Right forelimb (tissue), 1 donor: ENCODE measurements at regions not wholly inside any gene's neighbourhood (a gene's known extent, or its start where the extent isn't known, plus 50 kb on each side); places are given as distances from the start of the nearest gene placed in this dataset.

ENCODE experiments used
- DNase-seq: peaks from one replicate; pipeline ENCODE4 v3.0.0-alpha.2; 2018

GRCh38 chr3:110731148-110731547 is 340.5 kb upstream of the NECTIN3 start:
- DNase-seq, result no peak

DNA sequence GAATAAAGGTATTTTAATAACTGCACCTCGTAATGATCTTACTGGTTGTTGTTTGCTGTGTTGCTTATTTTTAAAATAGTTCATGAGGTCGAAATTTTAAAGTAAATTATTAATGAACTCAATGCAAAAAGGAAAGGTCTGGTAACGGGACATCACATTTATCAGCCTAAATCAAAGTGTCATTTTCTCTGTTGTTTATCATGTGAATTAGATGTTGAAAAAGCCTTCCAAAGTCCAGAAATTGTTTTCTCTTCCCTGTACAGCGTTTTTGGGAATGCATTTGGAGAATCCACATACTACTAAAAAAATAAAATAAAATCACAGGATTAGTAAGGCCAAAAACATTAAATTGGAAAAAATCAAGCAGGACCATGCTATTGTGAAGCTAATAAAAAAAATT is 339.2 kb upstream of the NECTIN3 start:
- no peak for DNase-seq

DNA sequence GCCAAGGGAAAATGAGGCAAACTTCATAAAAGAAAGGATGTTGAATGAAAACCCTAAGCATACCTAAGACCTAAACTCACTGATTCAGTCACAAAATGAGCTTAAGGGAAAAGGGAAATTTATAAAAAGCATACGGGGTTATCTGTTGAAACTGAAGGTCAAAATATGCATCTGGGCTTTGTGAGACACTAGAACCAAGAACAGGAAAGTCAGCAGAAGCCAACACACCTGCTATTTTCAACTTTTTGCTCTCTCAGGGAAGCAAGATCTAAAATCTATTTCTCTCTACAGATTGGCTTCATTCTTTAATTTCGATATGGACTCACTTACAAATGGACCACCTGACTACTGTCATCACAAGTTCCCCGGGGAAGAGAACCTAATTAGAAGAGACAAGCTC is 338.6 kb upstream of the NECTIN3 start:
- DNase-seq, result no peak

- no peak for DNase-seq
These were observed 337.1 kb upstream of the NECTIN3 start for GRCh38 chr3:110734524-110734923.

- DNase-seq, result no peak
These were observed 335.3 kb upstream of the NECTIN3 start for GRCh38 chr3:110736332-110736731.

- DNase-seq, result no peak
These were observed 333.1 kb upstream of the NECTIN3 start for GRCh38 chr3:110738531-110738930.

DNA sequence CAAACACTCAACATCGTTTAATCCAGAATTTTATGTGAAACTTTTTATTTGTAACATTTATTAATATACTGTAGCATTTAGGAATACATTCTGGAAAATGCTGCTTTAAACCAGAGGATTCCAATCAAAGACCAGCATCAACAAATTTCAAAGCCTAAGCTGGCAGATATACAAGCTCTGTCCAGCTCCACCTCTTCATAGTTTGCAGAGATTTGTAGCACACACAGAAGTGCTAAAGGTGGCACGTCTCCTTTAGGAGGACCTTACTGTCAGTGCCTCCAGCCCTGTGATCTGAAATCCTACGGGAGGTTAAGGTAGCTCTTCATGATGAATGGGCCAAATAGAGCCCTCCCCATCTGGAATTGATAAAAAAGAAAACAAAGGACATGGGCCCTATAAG is 329.7 kb upstream of the NECTIN3 start:
- no peak for DNase-seq

- no peak for DNase-seq
These were observed 328.4 kb upstream of the NECTIN3 start for GRCh38 chr3:110743202-110743601.

DNA sequence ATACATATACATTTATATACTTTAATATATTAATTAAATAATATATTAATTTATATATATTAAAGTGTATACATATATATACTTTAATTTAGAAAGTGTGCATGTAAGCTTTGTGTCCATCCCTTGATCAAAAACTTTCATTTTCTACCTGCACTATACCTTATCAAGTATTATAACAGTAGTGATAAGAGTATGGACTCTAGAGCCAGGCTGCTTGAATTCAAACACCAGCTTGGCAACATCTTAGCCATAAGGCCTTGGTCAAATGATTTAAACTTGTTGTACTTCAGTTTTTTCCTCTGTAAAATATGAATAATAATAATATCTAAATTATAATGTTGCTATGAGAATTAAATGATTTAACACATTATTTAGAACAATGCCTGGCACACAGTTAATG is 327.6 kb upstream of the NECTIN3 start:
- DNase-seq, result no peak

DNA sequence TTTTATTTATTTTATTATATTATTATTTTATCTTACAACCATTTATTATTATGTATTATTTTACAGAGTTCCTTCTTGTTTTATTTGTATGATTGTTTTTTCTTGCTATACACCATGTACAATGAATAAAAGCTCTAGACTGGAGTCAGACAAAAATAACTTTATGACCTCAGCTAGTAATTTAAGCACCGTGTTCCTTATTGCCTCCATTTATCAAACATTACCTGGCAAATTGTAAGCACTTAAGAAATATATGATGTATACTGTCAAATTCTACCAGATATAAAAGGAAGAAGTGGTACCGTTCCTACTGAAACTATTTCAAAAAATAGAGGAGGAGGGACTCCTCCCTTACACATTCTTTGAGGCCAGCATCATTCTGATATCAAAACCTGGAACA is 326.9 kb upstream of the NECTIN3 start:
- no peak for DNase-seq

DNA sequence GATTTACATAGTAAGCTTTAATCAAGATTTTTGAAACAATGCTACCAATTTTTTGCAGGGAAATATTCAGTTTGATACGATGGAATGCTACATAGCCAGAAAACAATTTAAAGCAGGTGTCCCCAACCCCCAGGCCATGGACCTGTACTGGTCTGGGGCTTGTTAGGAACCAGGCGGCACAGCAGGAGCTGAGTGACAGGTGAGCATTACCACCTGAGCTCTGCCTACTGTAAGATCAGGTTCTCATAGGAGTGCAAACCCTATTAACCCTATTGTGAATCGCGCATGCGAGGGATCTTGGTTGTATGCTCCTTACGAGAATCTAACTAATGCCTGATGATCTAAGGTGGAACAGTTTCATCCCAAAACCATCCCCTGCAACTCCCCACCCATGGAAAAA is 322.6 kb upstream of the NECTIN3 start:
- no peak for DNase-seq

DNA sequence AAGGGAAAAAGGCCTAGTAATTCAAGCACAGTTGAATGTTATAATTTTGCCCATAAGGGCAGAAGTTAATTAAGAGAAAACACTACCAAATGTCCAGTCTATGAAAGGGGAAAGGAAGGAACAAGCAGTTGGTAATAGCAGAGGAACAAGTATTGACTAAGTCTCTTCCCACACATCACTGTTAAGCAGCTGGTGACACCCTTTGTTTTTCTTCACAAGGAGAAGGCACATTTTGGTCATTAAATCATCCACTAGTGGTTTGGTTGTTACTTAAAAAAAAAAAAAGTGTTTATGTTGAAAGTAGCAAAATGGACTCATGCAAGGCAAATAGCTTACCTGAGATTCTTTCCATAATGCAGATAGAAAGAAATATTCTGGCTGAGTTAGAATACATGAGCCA is 321.4 kb upstream of the NECTIN3 start:
- no peak for DNase-seq

DNA sequence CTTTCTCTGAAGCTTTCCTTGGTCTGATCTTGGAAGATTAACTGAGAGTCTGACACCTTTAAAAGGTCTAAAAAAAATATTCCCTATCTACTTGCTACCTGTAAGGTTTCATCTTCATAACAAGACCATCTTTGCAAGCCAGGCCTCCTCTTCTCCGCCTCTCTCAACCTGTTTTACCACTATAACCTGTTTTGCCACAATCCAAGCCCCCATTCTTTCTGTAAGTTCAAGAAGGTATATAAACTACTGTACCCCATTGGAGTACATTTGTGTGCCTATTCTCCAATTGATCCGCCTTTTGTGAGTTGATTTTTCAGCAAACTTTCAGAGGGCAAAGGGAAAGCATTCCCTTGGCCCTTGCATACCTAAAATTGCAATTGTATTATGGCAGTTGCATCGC is 319.3 kb upstream of the NECTIN3 start:
- no peak for DNase-seq

DNA sequence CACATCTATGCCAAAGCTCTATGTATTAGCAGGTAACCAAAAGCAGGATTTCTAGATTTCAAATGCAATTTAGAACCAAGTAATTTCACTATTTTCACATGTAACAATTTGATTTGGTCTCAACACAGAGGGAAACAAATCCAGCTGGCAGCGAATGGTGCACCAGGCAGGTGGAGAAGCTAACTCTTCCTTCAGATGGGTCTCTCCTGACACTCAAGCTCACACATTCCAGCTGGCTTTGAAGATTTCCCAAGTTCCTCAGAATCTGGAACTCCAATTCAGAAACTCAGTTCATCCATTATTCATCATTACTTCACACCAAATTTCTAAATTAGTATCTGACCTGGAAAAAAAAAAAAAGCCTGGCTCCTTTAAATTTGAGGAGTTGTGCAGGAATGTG is 318.1 kb upstream of the NECTIN3 start:
- DNase-seq, result no peak

- DNase-seq, result no peak
These were observed 317.3 kb upstream of the NECTIN3 start for GRCh38 chr3:110754212-110754916.

DNA sequence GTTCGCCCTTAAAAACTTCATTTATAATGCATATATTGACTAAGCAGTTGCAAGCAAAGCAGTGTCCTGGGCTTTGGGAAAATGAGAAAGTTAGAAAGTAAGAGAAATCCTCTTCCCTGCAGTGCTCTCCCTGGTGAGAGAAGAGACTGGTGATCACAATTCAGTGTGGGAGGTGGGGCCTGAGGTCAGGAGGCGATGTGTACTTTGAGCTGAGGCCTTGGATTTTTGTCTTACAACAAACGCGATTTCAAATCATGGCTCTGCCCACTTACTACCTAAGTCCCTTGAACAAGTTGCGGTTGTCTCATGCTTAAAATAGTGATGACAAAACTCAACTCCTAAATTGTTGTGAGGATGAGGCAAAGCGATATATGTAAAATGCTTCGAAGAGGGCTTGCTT is 316.3 kb upstream of the NECTIN3 start:
- no peak for DNase-seq

DNA sequence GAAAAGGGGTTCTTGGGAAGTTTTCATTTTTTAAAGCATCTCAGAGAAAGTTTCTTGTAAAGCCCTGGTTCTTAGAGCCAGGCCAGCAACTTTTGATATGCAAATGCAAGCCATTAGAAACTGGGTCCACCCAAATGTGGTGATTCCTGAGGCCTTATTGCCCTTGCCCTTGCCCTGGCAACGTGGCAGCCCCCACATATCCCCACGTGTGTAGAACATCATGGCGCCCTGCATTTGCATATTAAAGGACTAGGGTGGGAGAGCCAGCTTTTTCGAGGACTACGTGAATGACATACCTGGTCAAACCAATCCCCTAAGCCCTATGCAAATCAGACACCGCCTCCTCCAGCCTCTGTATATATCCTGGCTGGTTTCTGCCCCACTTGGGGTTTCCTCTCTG is 314.9 kb upstream of the NECTIN3 start:
- DNase-seq, result no peak

DNA sequence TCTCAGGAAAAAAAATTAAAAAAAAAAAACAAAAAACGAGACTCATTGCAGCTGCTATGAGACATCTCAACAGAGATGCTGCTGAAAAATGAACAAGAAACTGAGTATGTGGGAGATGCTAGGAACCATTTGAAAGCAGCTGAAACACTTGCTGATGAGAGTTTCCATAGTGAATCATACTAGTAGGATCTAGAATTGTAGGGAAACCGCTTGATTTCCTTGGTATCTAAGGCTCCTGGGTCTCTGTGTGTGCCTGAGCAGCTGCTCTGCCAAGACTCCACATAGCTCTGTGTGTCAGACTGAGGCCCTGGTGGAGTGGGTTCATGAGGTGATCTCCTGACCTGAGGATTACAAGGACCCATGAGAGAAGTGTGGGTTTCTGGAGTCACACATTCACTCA is 313.4 kb upstream of the NECTIN3 start:
- DNase-seq, result no peak

DNA sequence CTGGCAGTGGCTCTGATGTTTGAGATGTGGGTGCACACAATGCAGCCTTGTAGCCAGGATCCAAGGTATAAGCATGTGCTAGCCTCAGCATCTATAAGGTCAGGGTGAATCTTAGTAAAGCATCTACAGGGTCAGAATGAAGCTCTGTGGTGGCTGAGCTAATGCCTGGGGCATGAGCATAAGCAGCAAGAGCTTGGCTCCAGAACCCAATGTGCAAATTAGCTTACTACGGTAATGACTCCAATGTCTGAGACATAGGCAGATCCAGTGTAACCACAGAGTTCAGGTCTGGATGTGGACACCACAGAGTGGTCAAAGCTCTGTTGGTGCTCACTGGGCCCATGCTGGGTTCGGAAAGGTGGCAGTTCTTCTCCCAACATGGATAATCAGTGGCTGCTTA is 304.5 kb upstream of the NECTIN3 start:
- no peak for DNase-seq

DNA sequence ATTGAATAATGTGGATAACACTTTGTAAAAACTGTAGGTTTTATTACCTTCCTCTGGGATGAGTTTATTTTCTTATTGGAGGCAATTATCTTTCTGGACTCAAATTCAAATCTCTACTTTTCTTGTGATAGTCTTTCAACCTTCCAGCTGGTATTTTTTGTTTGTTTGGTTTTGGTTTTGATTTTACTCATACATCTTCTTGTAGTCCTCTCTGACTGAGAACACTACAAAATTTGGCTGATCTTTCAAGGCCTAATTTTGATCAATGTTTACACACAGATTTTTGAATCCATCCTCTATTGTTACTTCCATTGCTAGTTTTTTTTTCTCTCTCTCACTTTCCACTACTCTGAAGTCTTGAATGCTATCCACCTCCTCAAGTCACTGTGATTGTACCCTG is 303.8 kb upstream of the NECTIN3 start:
- no peak for DNase-seq

GRCh38 chr3:110773413-110773954 is 298.1 kb upstream of the NECTIN3 start:
- DNase-seq, result no peak

DNA sequence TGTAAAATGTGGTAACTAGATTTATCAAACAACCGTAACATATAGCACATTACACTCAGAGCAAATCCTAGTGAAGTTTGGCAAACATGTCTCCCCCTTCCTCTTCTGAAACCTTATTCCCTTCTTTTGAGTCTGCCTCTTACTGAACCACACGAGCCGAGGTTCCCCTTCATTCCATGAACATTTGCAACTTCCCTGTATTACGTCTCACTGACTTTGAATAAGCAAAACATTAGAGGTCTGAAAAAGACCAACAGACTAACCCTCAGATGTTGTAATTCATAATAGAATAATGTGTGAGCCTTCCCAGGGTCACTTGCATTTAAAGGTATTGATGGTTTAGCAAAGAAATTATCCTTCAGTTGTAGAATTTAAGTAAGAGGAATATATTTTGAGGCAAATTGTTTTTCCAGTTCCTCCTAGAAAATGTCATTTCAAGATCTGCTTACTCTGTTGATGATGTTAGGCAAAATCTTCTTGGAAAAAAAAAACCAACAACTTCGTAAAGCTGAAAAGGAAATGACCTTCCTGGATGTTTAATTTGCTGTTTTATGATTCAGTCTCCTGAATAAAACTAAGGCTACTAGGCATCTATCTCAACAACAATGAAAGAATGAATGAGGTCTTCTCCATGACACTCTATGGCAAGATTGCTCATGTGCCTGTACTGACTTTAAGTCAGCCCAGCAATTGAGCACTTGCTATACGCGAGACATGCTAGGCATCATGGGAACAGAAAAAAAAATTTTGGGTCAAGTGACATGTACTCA is 296.9 kb upstream of the NECTIN3 start:
- DNase-seq, result no peak

DNA sequence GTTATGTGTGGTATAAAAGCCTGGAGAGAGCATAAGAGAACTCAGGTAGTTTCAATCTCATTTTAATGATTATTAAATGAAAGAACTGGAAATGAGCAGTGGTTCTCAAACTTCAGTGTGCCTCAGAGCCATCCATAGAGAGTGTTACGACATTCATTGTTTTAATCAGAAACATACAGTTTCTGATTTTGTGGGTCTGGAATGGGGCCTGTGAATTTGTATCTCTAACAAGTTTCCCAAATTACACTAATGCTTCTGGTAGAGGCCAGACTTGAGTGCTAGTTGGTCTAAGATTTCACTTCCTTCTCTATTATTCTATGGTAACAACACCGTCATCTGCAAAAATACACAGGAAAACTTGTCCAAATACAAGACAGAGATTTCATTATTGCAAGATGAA is 292.0 kb upstream of the NECTIN3 start:
- DNase-seq, result no peak

DNA sequence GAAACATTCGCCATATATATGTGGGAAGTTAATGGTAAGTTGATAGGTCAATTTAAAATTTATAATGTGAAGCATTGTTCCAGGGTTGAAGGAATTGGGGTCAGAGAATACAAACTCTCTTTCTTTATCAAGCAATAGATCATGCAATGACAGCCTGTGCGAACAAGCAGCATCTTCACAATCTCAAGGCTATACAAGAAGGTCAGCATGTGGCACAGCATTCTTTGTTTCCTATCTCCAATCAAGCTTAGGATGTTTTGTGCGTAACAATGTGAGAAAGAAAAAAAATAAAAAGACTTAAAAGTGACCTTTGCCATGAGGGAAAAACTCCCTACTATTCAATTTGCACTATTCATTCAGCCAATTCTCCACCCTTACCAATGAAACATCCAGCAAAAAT is 288.1 kb upstream of the NECTIN3 start:
- no peak for DNase-seq

DNA sequence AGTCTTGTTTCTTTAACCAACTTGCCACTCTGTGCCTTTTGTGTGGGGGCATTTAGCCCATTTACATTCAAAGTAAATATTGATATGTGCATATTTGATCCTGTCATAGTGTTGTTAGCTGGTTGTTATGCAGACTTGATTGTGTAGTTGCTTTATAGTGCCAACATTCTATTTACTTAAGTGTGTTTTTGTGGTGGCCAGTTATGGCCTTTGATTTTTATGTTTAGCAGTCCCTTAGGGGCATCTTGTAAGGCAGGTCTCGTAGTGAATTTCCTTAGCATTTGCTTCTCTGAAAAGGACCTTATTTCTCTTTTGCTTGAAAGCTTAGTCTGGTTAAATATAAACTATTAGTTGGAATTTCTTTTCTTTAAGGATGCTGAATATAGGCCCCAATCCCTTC is 282.8 kb upstream of the NECTIN3 start:
- no peak for DNase-seq
